IMR-90 (cell line): ENCODE measurements at regions not wholly inside any gene's neighbourhood (a gene's known extent, or its start where the extent isn't known, plus 50 kb on each side); places are given as distances from the start of the nearest gene placed in this dataset.

Source experiments
- ATAC-seq: fragments of 200-7000 bp; cut with Tn5 transposase; 2 replicates; pipeline ENCODE4 v1.9.1; 2020; ENCODE audit warnings: low read depth, mild to moderate bottlenecking, moderate library complexity
- BruUV-seq: library from RNA; stranded (reverse); fragments of 400-500 nt; replicated peaks from 2 replicates; lab custom pipeline; 2021; lab: Mats Ljungman, UMichigan
- CTCF ChIA-PET: fragments of 300-600 bp; formaldehyde crosslinking; extraction: SDS; loops from one replicate; lab custom pipeline; 2021; ENCODE audit warnings: antibody characterized with exemption; lab: Yijun Ruan, JAX
- POLR2A ChIA-PET: fragments of 300-600 bp; sonication (Branson Sonifier 250); formaldehyde crosslinking; loops from one replicate; lab custom pipeline; 2022; ENCODE audit warnings: antibody characterized with exemption; ENCODE audit not compliant: unreplicated experiment; lab: Charles Lee
- DNase-seq: peaks from one replicate; pipeline ENCODE4 v3.0.0; 2013
- H2AFZ ChIP-seq: replicated peaks from 2 replicates; pipeline ENCODE3; 2013; ENCODE audit warnings: low read length, mild to moderate bottlenecking; ENCODE audit not compliant: poor library complexity
- H2AK5ac ChIP-seq: 2 replicates; pipeline ENCODE4 v1.6.1; 2013; ENCODE audit warnings: low read depth, low read length, inconsistent platforms
- H2AK9ac ChIP-seq: replicated peaks from 2 replicates; pipeline ENCODE3; 2013; ENCODE audit warnings: mild to moderate bottlenecking, low read depth, low read length, moderate library complexity; ENCODE audit not compliant: poor library complexity
- H2BK120ac ChIP-seq: 2 replicates; pipeline ENCODE4 v1.6.1; 2013; ENCODE audit warnings: low read depth, low read length, inconsistent platforms
- H2BK15ac ChIP-seq: 3 replicates; pipeline ENCODE4 v1.6.1; 2013; ENCODE audit warnings: low read depth, low read length, inconsistent platforms
- H2BK20ac ChIP-seq: 2 replicates; pipeline ENCODE4 v1.6.1; 2013; ENCODE audit warnings: low read depth, mild to moderate bottlenecking, inconsistent platforms, low read length, moderate library complexity
- H2BK5ac ChIP-seq: 2 replicates; pipeline ENCODE4 v1.6.1; 2013; ENCODE audit warnings: mild to moderate bottlenecking, low read depth, low read length, inconsistent platforms; ENCODE audit not compliant: poor library complexity, severe bottlenecking
- H3K14ac ChIP-seq: replicated peaks from 2 replicates; pipeline ENCODE4 v1.6.1; 2013; ENCODE audit warnings: low read depth, low read length, inconsistent platforms
- H3K18ac ChIP-seq: 2 replicates; pipeline ENCODE4 v1.6.1; 2013; ENCODE audit warnings: low read depth, low read length, control low read depth
- H3K23ac ChIP-seq: 2 replicates; pipeline ENCODE4 v1.6.1; 2013; ENCODE audit warnings: low read depth, low read length, inconsistent platforms
- H3K27ac ChIP-seq: 2 replicates; pipeline ENCODE4 v1.5.1; 2013; ENCODE audit warnings: mild to moderate bottlenecking, control low read depth, low read length; ENCODE audit not compliant: insufficient read depth
- H3K27me3 ChIP-seq: 2 replicates; pipeline ENCODE4 v1.6.1; 2013; ENCODE audit warnings: low read length; ENCODE audit not compliant: control insufficient read depth, insufficient read depth
- H3K36me3 ChIP-seq: 2 replicates; pipeline ENCODE4 v1.6.1; 2013; ENCODE audit warnings: low read length, mixed read lengths; ENCODE audit not compliant: control insufficient read depth, insufficient read depth
- H3K4ac ChIP-seq: 2 replicates; pipeline ENCODE4 v1.6.1; 2013; ENCODE audit warnings: low read depth, low read length, inconsistent platforms
- H3K4me1 ChIP-seq: 2 replicates; pipeline ENCODE4 v1.6.1; 2013; ENCODE audit warnings: low read length, mixed read lengths; ENCODE audit not compliant: control insufficient read depth, insufficient read depth
- H3K4me2 ChIP-seq: 2 replicates; pipeline ENCODE4 v1.6.1; 2013; ENCODE audit warnings: low read depth, mild to moderate bottlenecking, control low read depth, low read length, moderate library complexity
- H3K4me3 ChIP-seq: 2 replicates; pipeline ENCODE4 v1.5.1; 2013; ENCODE audit warnings: low read depth, mild to moderate bottlenecking, control low read depth, low read length, moderate library complexity; ENCODE audit not compliant: insufficient read depth
- H3K56ac ChIP-seq: 2 replicates; pipeline ENCODE4 v1.6.1; 2013; ENCODE audit warnings: low read length, inconsistent platforms; ENCODE audit not compliant: insufficient read depth; ENCODE audit errors: extremely low read depth
- H3K79me1 ChIP-seq, 2 experiments: 2 replicates each; pipeline ENCODE4 v1.6.1; 2013; ENCODE audit warnings: low read length in 2 of 2, inconsistent platforms in 1 of 2, low read depth in 1 of 2
- H3K9ac ChIP-seq: 2 replicates; pipeline ENCODE4 v1.6.1; 2013; ENCODE audit warnings: low read depth, low read length, control low read depth
- H3K9me1 ChIP-seq: 2 replicates; pipeline ENCODE4 v1.6.1; 2013; ENCODE audit warnings: low read length, inconsistent platforms; ENCODE audit not compliant: insufficient read depth
- H3K9me3 ChIP-seq: 2 replicates; pipeline ENCODE4 v1.6.1; 2013; ENCODE audit warnings: low read length; ENCODE audit not compliant: control insufficient read depth, insufficient read depth
- H4K20me1 ChIP-seq: 2 replicates; pipeline ENCODE4 v1.6.1; 2013; ENCODE audit warnings: low read length, inconsistent platforms; ENCODE audit not compliant: insufficient read depth
- H4K5ac ChIP-seq: 2 replicates; pipeline ENCODE4 v1.6.1; 2013; ENCODE audit warnings: mild to moderate bottlenecking, low read depth, low read length, control low read depth
- H4K8ac ChIP-seq, 2 experiments: 2 replicates each; pipeline ENCODE4 v1.6.1; 2013; ENCODE audit warnings: low read depth in 2 of 2, low read length in 2 of 2, control low read depth in 1 of 2, inconsistent platforms in 1 of 2
- H4K91ac ChIP-seq: 2 replicates; pipeline ENCODE4 v1.6.1; 2013; ENCODE audit warnings: low read depth, low read length, inconsistent platforms; ENCODE audit not compliant: insufficient read depth
- BHLHE40 ChIP-seq: fragments of 150-350 bp; IDR thresholded peaks from 2 replicates; pipeline ENCODE4 v1.6.1; 2016; ENCODE audit warnings: mild to moderate bottlenecking, low read depth, low read length
- CEBPB ChIP-seq: IDR thresholded peaks from 2 replicates; pipeline ENCODE4 v1.6.1; 2012; ENCODE audit warnings: low read depth, low read length, improper control_type of control experiment
- CHD1 ChIP-seq: IDR thresholded peaks from 2 replicates; pipeline ENCODE4 v1.6.1; 2012; ENCODE audit warnings: low read depth, low read length, improper control_type of control experiment
- FOS ChIP-seq: fragments of 150-350 bp; IDR thresholded peaks from 2 replicates; pipeline ENCODE4 v1.6.1; 2016; ENCODE audit warnings: low read depth, low read length
- MAFK ChIP-seq: IDR thresholded peaks from 2 replicates; pipeline ENCODE4 v1.6.1; 2012; ENCODE audit warnings: low read depth, low read length, improper control_type of control experiment
- MAZ ChIP-seq: IDR thresholded peaks from 2 replicates; pipeline ENCODE4 v1.6.1; 2012; ENCODE audit warnings: low read depth, mild to moderate bottlenecking, low read length, improper control_type of control experiment, moderate library complexity, borderline replicate concordance
- MXI1 ChIP-seq: IDR thresholded peaks from 2 replicates; pipeline ENCODE4 v1.6.1; 2012; ENCODE audit warnings: low read depth, mild to moderate bottlenecking, low read length, moderate library complexity, borderline replicate concordance
- NFE2L2 ChIP-seq: fragments of 150-350 bp; IDR thresholded peaks from 2 replicates; pipeline ENCODE4 v1.6.1; 2016; ENCODE audit warnings: low read depth, mild to moderate bottlenecking, low read length
- POLR2A ChIP-seq: IDR thresholded peaks from 2 replicates; pipeline ENCODE4 v1.6.1; 2012; ENCODE audit warnings: mild to moderate bottlenecking, low read depth, low read length
- RAD21 ChIP-seq: IDR thresholded peaks from 2 replicates; pipeline ENCODE4 v1.6.1; 2012; ENCODE audit warnings: low read length, improper control_type of control experiment
- RCOR1 ChIP-seq: IDR thresholded peaks from 2 replicates; pipeline ENCODE4 v1.6.1; 2012; ENCODE audit warnings: mild to moderate bottlenecking, low read length, improper control_type of control experiment; ENCODE audit not compliant: insufficient replicate concordance
- RFX5 ChIP-seq: IDR thresholded peaks from 2 replicates; pipeline ENCODE4 v1.8.0; 2012; ENCODE audit warnings: low read depth, mild to moderate bottlenecking, low read length, moderate library complexity
- SMC3 ChIP-seq: fragments of 150-350 bp; IDR thresholded peaks from 2 replicates; pipeline ENCODE4 v1.6.1; 2016; ENCODE audit warnings: low read depth, mild to moderate bottlenecking, antibody characterized with exemption, low read length, moderate library complexity
- WGBS, 2 experiments: methylation state at CpG; one replicate each; pipeline versions ENCODE4 v1.1.5 to v1.1.7; 2013; ENCODE audit warnings: missing lambda C conversion rate in 2 of 2; ENCODE audit not compliant: insufficient read length in 1 of 2; ENCODE audit errors: extremely low coverage in 2 of 2; 5-methylcytosine and 5-hydroxymethylcytosine counted together
- dilution Hi-C: fragments of 300-500 bp; cut with HindIII; formaldehyde crosslinking; loops from one replicate; pipeline ENCODE4 v1.14.3; 2018; ENCODE audit warnings: low sequenced_read_pairs; ENCODE audit not compliant: unreplicated experiment
- in situ Hi-C: fragments of 300-500 bp; cut with MboI; formaldehyde crosslinking; loops from 3 replicates; pipeline ENCODE4 v1.14.3; 2019; ENCODE audit warnings: low sequenced_read_pairs, inconsistent platforms, mixed read lengths
- intact Hi-C: fragments of 100-400 bp; cut with micrococcal nuclease; formaldehyde crosslinking; loops from 2 replicates; pipeline ENCODE4 v1.10.0; 2022
- TF ChIP-seq, protein P1 (sequence below): fragments of 150-350 bp; IDR thresholded peaks from 2 replicates; pipeline ENCODE4 v1.6.1; 2016; ENCODE audit warnings: low read depth, mild to moderate bottlenecking, low read length, moderate library complexity, borderline replicate concordance
- TF ChIP-seq, protein P2 (sequence below): fragments of 150-350 bp; IDR thresholded peaks from 2 replicates; pipeline ENCODE4 v1.6.1; 2017; ENCODE audit warnings: mild to moderate bottlenecking, antibody characterized with exemption, low read length, low read depth
- TF ChIP-seq, protein P3 (sequence below): conservative IDR thresholded peaks from 2 replicates; pipeline ENCODE4 v1.5.1; 2012; ENCODE audit warnings: mild to moderate bottlenecking, low read depth, low read length, improper control_type of control experiment

DNA sequence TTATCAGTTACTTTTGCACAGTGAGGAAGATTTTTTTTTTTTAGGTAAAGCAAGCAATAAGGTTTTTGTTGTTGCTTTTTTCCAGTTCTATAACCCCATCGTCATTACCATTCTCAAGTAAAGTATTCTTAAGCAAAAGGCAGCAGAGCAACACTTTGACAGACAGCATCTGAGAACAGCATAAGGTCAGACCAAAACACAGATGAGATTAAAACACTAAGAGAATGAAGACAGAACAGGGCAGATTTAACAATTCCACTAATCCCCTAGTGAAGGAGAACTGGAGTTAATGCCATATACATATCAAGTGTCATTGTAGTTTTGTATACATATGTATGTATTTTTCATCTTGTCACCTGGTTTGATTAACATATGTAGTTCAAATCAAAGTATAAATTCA is 290.2 kb downstream of the METTL4 start:
- DNase-seq (no peak), ATAC-seq (no peak)
- H3K4me3 ChIP-seq, result no peak overlapping the region
- H2BK120ac ChIP-seq, result no peak overlapping the region
- TF ChIP-seq MXI1 (no peak), NFE2L2 (no peak), MAZ (no peak), CEBPB (no peak), FOS (no peak), SMC3 (no peak), RCOR1 (no peak), POLR2A (no peak), CHD1 (no peak), RFX5 (no peak), MAFK (no peak), BHLHE40 (no peak), RAD21 (no peak)
- TF ChIP-seq, protein P1, sequence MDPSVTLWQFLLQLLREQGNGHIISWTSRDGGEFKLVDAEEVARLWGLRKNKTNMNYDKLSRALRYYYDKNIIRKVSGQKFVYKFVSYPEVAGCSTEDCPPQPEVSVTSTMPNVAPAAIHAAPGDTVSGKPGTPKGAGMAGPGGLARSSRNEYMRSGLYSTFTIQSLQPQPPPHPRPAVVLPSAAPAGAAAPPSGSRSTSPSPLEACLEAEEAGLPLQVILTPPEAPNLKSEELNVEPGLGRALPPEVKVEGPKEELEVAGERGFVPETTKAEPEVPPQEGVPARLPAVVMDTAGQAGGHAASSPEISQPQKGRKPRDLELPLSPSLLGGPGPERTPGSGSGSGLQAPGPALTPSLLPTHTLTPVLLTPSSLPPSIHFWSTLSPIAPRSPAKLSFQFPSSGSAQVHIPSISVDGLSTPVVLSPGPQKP, result no peak
- TF ChIP-seq, protein P2, sequence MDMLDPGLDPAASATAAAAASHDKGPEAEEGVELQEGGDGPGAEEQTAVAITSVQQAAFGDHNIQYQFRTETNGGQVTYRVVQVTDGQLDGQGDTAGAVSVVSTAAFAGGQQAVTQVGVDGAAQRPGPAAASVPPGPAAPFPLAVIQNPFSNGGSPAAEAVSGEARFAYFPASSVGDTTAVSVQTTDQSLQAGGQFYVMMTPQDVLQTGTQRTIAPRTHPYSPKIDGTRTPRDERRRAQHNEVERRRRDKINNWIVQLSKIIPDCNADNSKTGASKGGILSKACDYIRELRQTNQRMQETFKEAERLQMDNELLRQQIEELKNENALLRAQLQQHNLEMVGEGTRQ, result no peak
- TF ChIP-seq, protein P3, sequence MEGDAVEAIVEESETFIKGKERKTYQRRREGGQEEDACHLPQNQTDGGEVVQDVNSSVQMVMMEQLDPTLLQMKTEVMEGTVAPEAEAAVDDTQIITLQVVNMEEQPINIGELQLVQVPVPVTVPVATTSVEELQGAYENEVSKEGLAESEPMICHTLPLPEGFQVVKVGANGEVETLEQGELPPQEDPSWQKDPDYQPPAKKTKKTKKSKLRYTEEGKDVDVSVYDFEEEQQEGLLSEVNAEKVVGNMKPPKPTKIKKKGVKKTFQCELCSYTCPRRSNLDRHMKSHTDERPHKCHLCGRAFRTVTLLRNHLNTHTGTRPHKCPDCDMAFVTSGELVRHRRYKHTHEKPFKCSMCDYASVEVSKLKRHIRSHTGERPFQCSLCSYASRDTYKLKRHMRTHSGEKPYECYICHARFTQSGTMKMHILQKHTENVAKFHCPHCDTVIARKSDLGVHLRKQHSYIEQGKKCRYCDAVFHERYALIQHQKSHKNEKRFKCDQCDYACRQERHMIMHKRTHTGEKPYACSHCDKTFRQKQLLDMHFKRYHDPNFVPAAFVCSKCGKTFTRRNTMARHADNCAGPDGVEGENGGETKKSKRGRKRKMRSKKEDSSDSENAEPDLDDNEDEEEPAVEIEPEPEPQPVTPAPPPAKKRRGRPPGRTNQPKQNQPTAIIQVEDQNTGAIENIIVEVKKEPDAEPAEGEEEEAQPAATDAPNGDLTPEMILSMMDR, result no peak
- no peak overlapping the region for H3K18ac ChIP-seq
- no peak overlapping the region for H2BK20ac ChIP-seq
- ChIA-PET POLR2A (no interaction called here), CTCF (no interaction called here)
- in situ Hi-C loops (no loop called here), intact Hi-C loops (no loop called here), dilution Hi-C loops (no loop called here)
- no peaks in the 10 kb centered on the region for H3K9me3 ChIP-seq
- H3K14ac ChIP-seq, result no peak overlapping the region
- no peak overlapping the region for H4K8ac ChIP-seq
- no peak overlapping the region for H2AK9ac ChIP-seq
- no peak overlapping the region for H3K56ac ChIP-seq
- H2BK15ac ChIP-seq, result no peak overlapping the region
- H2AFZ ChIP-seq, result no peak overlapping the region
- H3K9ac ChIP-seq, result no peak overlapping the region
- H2BK5ac ChIP-seq, result no peak overlapping the region
- no TSS peak for BruUV-seq
- no peak overlapping the region for H3K27ac ChIP-seq
- no peak overlapping the region for H2AK5ac ChIP-seq
- H4K5ac ChIP-seq, result no peak overlapping the region
- no peaks in the 10 kb centered on the region for H3K79me1 ChIP-seq
- H3K4me1 ChIP-seq, result no peaks in the 10 kb centered on the region
- H3K36me3 ChIP-seq, result no peaks in the 10 kb centered on the region
- H3K4me2 ChIP-seq, result no peak overlapping the region
- no peaks in the 10 kb centered on the region for H3K27me3 ChIP-seq
- WGBS, 2 experiments, result no CpG with 5 or more reads among the region's 1 CpG
- H4K91ac ChIP-seq, result no peak overlapping the region
- H4K20me1 ChIP-seq, result no peaks in the 10 kb centered on the region
- no peak overlapping the region for H3K4ac ChIP-seq
- H3K23ac ChIP-seq, result no peak overlapping the region
- no peaks in the 10 kb centered on the region for H3K9me1 ChIP-seq
